ENCODE measurements at regions not wholly inside any gene's neighbourhood (a gene's known extent, or its start where the extent isn't known, plus 50 kb on each side); places are given as distances from the start of the nearest gene placed in this dataset.

- POLR2A ChIA-PET = no interaction called here
- H3K4me2 ChIP-seq (ENCODE audit: control insufficient read depth, insufficient read depth) = no peak overlapping the region
- WGBS (ENCODE audit: insufficient coverage, insufficient replicate concordance, low lambda C conversion rate, missing lambda C conversion rate) = 60% methylated on average over 3 of the region's 3 CpGs
These were observed 80.3 kb downstream of the INSIG2 start for GRCh38 chr2:118168615-118169014.

GRCh38 chr2:118167026-118167425 lies 78.8 kb downstream of the INSIG2 start:
- ATAC-seq = no peak
- no TSS peak for BruUV-seq (replicated peaks)
- H4K20me1 ChIP-seq (ENCODE audit: control insufficient read depth, insufficient read depth) = no peaks in the 10 kb centered on the region
- WGBS (ENCODE audit: insufficient coverage, insufficient replicate concordance, low lambda C conversion rate, missing lambda C conversion rate) = 0% methylated on average over 2 of the region's 2 CpGs
- RAD21 ChIA-PET (ENCODE audit: unreplicated experiment) = no interaction called here
- H3K79me2 ChIP-seq (ENCODE audit: control insufficient read depth, insufficient read depth, low read length) = no peaks in the 10 kb centered on the region
- no peaks in the 10 kb centered on the region for H3K27me3 ChIP-seq (replicated peaks in 1 of 2; ENCODE audit: control insufficient read depth in 2 of 2, insufficient read depth in 2 of 2, low read length in 1 of 2)
- CTCF ChIA-PET = no interaction called here
- H2AFZ ChIP-seq (ENCODE audit: control insufficient read depth, low read depth, low read length) = no peak overlapping the region
- no peak overlapping the region for H3K9ac ChIP-seq (ENCODE audit: control insufficient read depth, insufficient read depth, low read length)
- H3K36me3 ChIP-seq (ENCODE audit: control insufficient read depth in 2 of 2, insufficient read depth in 2 of 2, low read length in 1 of 2) = no peaks in the 10 kb centered on the region
- POLR2A ChIA-PET = interaction anchor here (1.2 kb wide), 1 partner anchor 13 kb away, joined by 3 read pairs; no protein-coding TSS in a partner anchor
- DNase-seq (ENCODE audit: low read depth, low spot score) = no peak
- no peak overlapping the region for H3K4me3 ChIP-seq
- no peaks in the 10 kb centered on the region for H3K4me1 ChIP-seq (ENCODE audit: control insufficient read depth, insufficient read depth, low read length)
- no peak for FAIRE-seq
- SMC1A ChIA-PET (ENCODE audit: uncharacterized antibody, unreplicated experiment) = no interaction called here
- no peak overlapping the region for H3K27ac ChIP-seq (ENCODE audit: control insufficient read depth, insufficient read depth)
- no peaks in the 10 kb centered on the region; the same call in 1 of the 3 replicates for H3K9me3 ChIP-seq (replicated peaks; ENCODE audit: control insufficient read depth, insufficient read depth, low read length)
- intact Hi-C loops (cut with micrococcal nuclease; ENCODE audit: unreplicated experiment) = no loop called here
- H3K4me2 ChIP-seq (ENCODE audit: control insufficient read depth, insufficient read depth) = no peak overlapping the region
- in situ Hi-C loops (cut with MboI) = no loop called here
- TF ChIP-seq BCLAF1 (IDR thresholded peaks at IDR 0.05) (no peak), MTA2 (IDR thresholded peaks at IDR 0.05; ENCODE audit: low read depth) (no peak), NFXL1 (IDR thresholded peaks at IDR 0.05; ENCODE audit: borderline replicate concordance) (no peak), NR2C1 (IDR thresholded peaks at IDR 0.05) (no peak), POLR2A (IDR thresholded peaks at IDR 0.05; ENCODE audit: low read depth, low read length) (no peak), SKIL (IDR thresholded peaks at IDR 0.05; ENCODE audit: low read depth, poor library complexity, severe bottlenecking) (no peak), CHD4 (IDR thresholded peaks at IDR 0.05) (no peak), WRNIP1 (IDR thresholded peaks at IDR 0.05; ENCODE audit: borderline replicate concordance, low read depth, low read length) (no peak), IKZF2 (IDR thresholded peaks at IDR 0.05) (no peak), ZNF622 (IDR thresholded peaks at IDR 0.05) (no peak)

More at GRCh38 chr2:118168615-118169014, 80.3 kb downstream of the INSIG2 start:
- in situ Hi-C loops (cut with MboI) = no loop called here
- DNase-seq (ENCODE audit: low read depth, low spot score) = no peak
- H3K4me3 ChIP-seq = no peak overlapping the region
- intact Hi-C loops (cut with micrococcal nuclease; ENCODE audit: unreplicated experiment) = no loop called here
- no peak overlapping the region for H3K9ac ChIP-seq (ENCODE audit: control insufficient read depth, insufficient read depth, low read length)
- no peaks in the 10 kb centered on the region for H3K36me3 ChIP-seq (ENCODE audit: control insufficient read depth in 2 of 2, insufficient read depth in 2 of 2, low read length in 1 of 2)
- H3K4me1 ChIP-seq (ENCODE audit: control insufficient read depth, insufficient read depth, low read length) = no peaks in the 10 kb centered on the region
- no peak for FAIRE-seq
- no peak for ATAC-seq
- ChIA-PET RAD21 (ENCODE audit: unreplicated experiment) (interaction anchor here (0.9 kb wide), 1 partner anchor 121 kb away, joined by 3 read pairs; no protein-coding TSS in a partner anchor), CTCF (no interaction called here), SMC1A (ENCODE audit: uncharacterized antibody, unreplicated experiment) (no interaction called here)
- H2AFZ ChIP-seq (ENCODE audit: control insufficient read depth, low read depth, low read length) = no peak overlapping the region
- no peaks in the 10 kb centered on the region for H3K27me3 ChIP-seq (replicated peaks in 1 of 2; ENCODE audit: control insufficient read depth in 2 of 2, insufficient read depth in 2 of 2, low read length in 1 of 2)
- no peaks in the 10 kb centered on the region for H4K20me1 ChIP-seq (ENCODE audit: control insufficient read depth, insufficient read depth)
- no TSS peak for BruUV-seq (replicated peaks)
- no peaks in the 10 kb centered on the region; the same call in 1 of the 3 replicates for H3K9me3 ChIP-seq (replicated peaks; ENCODE audit: control insufficient read depth, insufficient read depth, low read length)
- TF ChIP-seq HDAC6 (IDR thresholded peaks at IDR 0.05; ENCODE audit: unreplicated experiment) (no peak), BACH1 (IDR thresholded peaks at IDR 0.05; ENCODE audit: borderline replicate concordance) (no peak), ETV6 (conservative IDR thresholded peaks at IDR 0.05 in 1 of 2, IDR thresholded peaks at IDR 0.05 in 1 of 2; ENCODE audit: borderline replicate concordance in 1 of 2, low read depth in 1 of 2) (no peak)
- H3K79me2 ChIP-seq (ENCODE audit: control insufficient read depth, insufficient read depth, low read length) = no peaks in the 10 kb centered on the region
- H3K27ac ChIP-seq (ENCODE audit: control insufficient read depth, insufficient read depth) = no peak overlapping the region

Measured in GM12878 (cell line).